Activated naive CD8-positive, alpha-beta T cell (primary cell): ENCODE measurements at regions not wholly inside any gene's neighbourhood (a gene's known extent, or its start where the extent isn't known, plus 50 kb on each side); places are given as distances from the start of the nearest gene placed in this dataset.

Source experiments
- H3K27ac Mint-ChIP-seq: one replicate; pipeline ENCODE4 v1.8.0; 2021; ENCODE audit warnings: mixed read lengths
- H3K27me3 Mint-ChIP-seq: one replicate; pipeline ENCODE4 v1.8.0; 2021; ENCODE audit warnings: mixed read lengths
- H3K36me3 Mint-ChIP-seq: one replicate; pipeline ENCODE4 v1.8.0; 2021; ENCODE audit warnings: mixed read lengths
- H3K4me1 Mint-ChIP-seq: one replicate; pipeline ENCODE4 v1.8.0; 2021; ENCODE audit warnings: low read depth, mixed read lengths
- H3K4me3 Mint-ChIP-seq: one replicate; pipeline ENCODE4 v1.8.0; 2021; ENCODE audit warnings: mild to moderate bottlenecking, mixed read lengths
- H3K9me3 Mint-ChIP-seq: one replicate; pipeline ENCODE4 v1.8.0; 2021; ENCODE audit warnings: low read depth, mixed read lengths

DNA sequence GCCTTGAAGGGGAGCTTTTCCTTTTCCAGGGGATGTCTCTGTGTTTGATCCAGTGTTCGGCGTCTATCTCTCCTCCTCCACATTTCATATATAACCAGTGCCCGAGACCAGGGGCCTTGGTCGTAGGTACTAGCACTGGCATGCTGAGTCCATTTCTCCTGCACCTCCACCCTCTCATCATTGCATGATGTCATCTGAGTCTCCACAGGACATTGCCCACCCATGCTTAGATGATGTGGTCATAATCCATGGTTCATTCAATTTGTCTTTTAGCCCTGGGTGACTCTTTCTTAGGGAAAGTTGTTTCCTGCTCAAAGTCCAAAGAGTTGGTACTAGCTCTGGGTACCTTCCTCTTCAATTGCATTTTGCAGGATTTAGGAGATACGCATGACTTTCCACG lies 328.1 kb downstream of the BCL11B start:
- Mint-ChIP-seq H3K27me3 (no peaks in the 10 kb centered on the region), H3K36me3 (no peaks in the 10 kb centered on the region), H3K4me3 (no peak overlapping the region), H3K9me3 (no peaks in the 10 kb centered on the region), H3K27ac (no peak overlapping the region), H3K4me1 (peaks cover 50% of the 10 kb centered on the region)

- Mint-ChIP-seq H3K27me3 (no peaks in the 10 kb centered on the region), H3K27ac (no peak overlapping the region), H3K4me1 (peaks cover 41% of the 10 kb centered on the region)
These were observed 327.0 kb downstream of the BCL11B start for GRCh38 chr14:98944989-98945388.

GRCh38 chr14:98945611-98946570 lies 326.1 kb downstream of the BCL11B start:
- no peaks in the 10 kb centered on the region for H3K27me3 Mint-ChIP-seq
- no peak overlapping the region for H3K27ac Mint-ChIP-seq
- no peaks in the 10 kb centered on the region for H3K36me3 Mint-ChIP-seq
- no peak overlapping the region for H3K4me3 Mint-ChIP-seq
- peaks cover 32% of the 10 kb centered on the region for H3K4me1 Mint-ChIP-seq
- no peaks in the 10 kb centered on the region for H3K9me3 Mint-ChIP-seq

More at GRCh38 chr14:98944989-98945388, 327.0 kb downstream of the BCL11B start:
- Mint-ChIP-seq H3K4me3 (no peak overlapping the region), H3K36me3 (no peaks in the 10 kb centered on the region), H3K9me3 (no peaks in the 10 kb centered on the region)

DNA sequence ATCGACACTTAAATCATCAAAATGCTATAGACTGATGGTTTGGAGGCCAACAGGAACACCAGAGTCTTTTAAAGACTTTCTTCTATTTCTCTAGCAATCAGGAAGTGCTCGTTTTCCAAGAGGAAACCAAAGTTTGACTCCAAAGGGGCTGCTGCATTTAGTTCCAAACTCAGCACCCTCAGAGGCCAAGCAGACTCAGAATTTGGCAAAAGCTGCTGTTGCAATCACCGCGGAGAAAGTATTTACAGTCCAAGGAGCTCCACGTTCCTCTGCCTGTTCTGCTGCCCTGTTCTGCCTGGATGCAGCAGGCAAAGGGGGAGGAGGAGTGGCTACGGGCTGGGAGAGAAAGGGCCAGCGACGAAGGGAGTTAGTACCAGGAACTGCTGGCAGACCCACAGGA lies 325.1 kb downstream of the BCL11B start:
- Mint-ChIP-seq H3K4me3 (no peak overlapping the region), H3K27me3 (no peaks in the 10 kb centered on the region), H3K4me1 (peaks cover 24% of the 10 kb centered on the region), H3K9me3 (no peaks in the 10 kb centered on the region), H3K27ac (no peak overlapping the region), H3K36me3 (no peaks in the 10 kb centered on the region)

GRCh38 chr14:98947911-98948595 lies 323.9 kb downstream of the BCL11B start:
- Mint-ChIP-seq H3K36me3 (no peaks in the 10 kb centered on the region), H3K27ac (no peak overlapping the region), H3K4me1 (peaks cover 20% of the 10 kb centered on the region), H3K9me3 (no peaks in the 10 kb centered on the region), H3K27me3 (no peaks in the 10 kb centered on the region), H3K4me3 (no peak overlapping the region)

DNA sequence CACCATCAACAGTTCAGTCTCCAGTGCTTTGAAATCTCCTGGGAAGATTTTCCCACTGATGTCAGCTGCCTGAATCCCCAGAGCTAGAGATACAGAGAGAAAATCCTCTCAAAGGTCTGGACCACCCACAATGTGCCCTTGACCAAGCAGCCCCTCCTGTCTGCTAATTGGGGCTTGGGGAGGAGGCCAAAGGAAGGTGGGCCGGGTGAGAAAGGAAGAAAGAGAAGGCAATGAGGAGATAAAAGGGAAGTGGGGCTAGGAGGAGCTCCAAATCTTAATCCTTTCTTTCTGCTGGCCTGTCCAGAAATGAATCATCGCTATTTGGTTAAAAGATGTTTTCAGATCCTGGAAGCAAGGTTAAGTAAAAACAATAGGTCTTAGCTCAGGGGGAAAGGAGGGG lies 322.9 kb downstream of the BCL11B start:
- no peaks in the 10 kb centered on the region for H3K9me3 Mint-ChIP-seq
- no peak overlapping the region for H3K27ac Mint-ChIP-seq
- no peak overlapping the region for H3K4me3 Mint-ChIP-seq
- peaks cover 20% of the 10 kb centered on the region for H3K4me1 Mint-ChIP-seq
- no peaks in the 10 kb centered on the region for H3K27me3 Mint-ChIP-seq
- no peaks in the 10 kb centered on the region for H3K36me3 Mint-ChIP-seq

DNA sequence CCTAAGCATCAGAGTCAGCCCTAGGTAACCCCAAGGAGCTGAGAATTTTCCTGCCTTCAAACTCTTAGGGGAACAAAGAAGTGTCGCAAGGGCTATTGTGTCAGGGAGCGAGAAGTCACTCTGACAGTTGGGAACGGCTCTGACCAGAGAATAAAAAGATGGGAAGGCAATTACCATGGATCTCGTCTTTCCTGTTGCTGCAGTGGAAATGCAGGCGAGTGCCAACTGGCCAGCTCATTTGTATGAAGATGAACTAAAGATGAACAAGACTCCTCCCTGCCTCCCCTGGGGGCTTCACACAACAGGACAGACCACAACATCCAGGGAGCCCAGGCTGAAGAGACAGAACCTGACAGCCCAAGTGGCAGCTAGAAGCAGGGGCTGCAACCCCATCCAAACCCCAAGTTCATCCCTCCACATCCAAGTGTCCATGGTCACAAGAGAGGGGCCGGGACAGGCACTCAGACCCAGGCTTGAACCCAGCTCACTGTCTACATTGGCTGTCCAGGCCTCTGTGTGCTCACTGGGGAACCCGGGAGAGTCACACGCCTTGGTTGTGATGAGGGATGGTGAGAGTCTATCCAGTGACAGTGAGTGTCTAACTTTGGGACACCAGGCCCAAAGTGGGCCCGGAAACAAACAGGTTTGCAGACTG lies 322.4 kb downstream of the BCL11B start:
- Mint-ChIP-seq H3K4me3 (no peak overlapping the region), H3K4me1 (peaks cover 20% of the 10 kb centered on the region), H3K9me3 (no peaks in the 10 kb centered on the region), H3K27me3 (no peaks in the 10 kb centered on the region), H3K36me3 (no peaks in the 10 kb centered on the region), H3K27ac (no peak overlapping the region)

GRCh38 chr14:98950353-98950895 lies 321.6 kb downstream of the BCL11B start:
- H3K4me3 Mint-ChIP-seq: no peak overlapping the region
- H3K36me3 Mint-ChIP-seq: no peaks in the 10 kb centered on the region
- H3K9me3 Mint-ChIP-seq: no peaks in the 10 kb centered on the region
- H3K4me1 Mint-ChIP-seq: peaks cover 20% of the 10 kb centered on the region
- H3K27ac Mint-ChIP-seq: no peak overlapping the region
- no peaks in the 10 kb centered on the region for H3K27me3 Mint-ChIP-seq

- Mint-ChIP-seq H3K4me3 (no peak overlapping the region), H3K27me3 (no peaks in the 10 kb centered on the region), H3K9me3 (no peaks in the 10 kb centered on the region), H3K36me3 (no peaks in the 10 kb centered on the region), H3K4me1 (peaks cover 20% of the 10 kb centered on the region), H3K27ac (no peak overlapping the region)
These were observed 321.0 kb downstream of the BCL11B start for GRCh38 chr14:98951031-98951430.

DNA sequence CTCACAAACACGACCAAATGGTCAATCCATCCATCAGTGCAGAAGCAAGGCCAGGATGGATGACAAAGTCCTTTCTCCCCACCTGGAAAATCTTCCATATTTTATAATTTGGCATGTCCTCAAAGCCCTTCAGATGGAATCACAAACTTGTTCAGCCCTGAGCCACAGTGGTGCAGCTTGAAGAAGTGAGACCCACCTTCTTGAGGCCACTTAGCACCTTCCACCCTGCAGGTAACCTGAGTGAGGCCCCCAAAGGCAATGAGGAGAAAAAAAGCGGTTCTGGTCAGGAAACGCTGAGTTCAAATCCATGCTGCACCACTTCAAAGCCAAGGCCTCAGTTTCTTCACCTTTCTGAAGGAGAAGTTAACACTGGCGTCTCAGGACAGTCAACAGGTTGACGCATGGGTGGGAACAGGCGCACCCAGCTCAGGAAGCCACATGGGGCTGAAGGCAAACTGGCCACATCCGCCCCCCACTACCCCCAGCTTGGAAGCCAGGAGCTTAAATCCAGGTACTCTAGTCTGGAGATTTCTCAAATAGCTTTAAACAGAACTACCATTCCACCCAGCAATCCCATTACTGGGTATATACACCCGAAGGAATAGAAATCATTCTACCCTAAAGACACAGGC lies 320.4 kb downstream of the BCL11B start:
- H3K36me3 Mint-ChIP-seq: no peaks in the 10 kb centered on the region
- peaks cover 20% of the 10 kb centered on the region for H3K4me1 Mint-ChIP-seq
- H3K27ac Mint-ChIP-seq: no peak overlapping the region
- H3K9me3 Mint-ChIP-seq: no peaks in the 10 kb centered on the region
- H3K27me3 Mint-ChIP-seq: no peaks in the 10 kb centered on the region
- H3K4me3 Mint-ChIP-seq: no peak overlapping the region

- no peaks in the 10 kb centered on the region for H3K9me3 Mint-ChIP-seq
- H3K36me3 Mint-ChIP-seq: no peaks in the 10 kb centered on the region
- no peaks in the 10 kb centered on the region for H3K27me3 Mint-ChIP-seq
- H3K4me3 Mint-ChIP-seq: no peak overlapping the region
- peaks cover 10% of the 10 kb centered on the region for H3K4me1 Mint-ChIP-seq
- no peak overlapping the region for H3K27ac Mint-ChIP-seq
These were observed 319.2 kb downstream of the BCL11B start for GRCh38 chr14:98952593-98953350.

DNA sequence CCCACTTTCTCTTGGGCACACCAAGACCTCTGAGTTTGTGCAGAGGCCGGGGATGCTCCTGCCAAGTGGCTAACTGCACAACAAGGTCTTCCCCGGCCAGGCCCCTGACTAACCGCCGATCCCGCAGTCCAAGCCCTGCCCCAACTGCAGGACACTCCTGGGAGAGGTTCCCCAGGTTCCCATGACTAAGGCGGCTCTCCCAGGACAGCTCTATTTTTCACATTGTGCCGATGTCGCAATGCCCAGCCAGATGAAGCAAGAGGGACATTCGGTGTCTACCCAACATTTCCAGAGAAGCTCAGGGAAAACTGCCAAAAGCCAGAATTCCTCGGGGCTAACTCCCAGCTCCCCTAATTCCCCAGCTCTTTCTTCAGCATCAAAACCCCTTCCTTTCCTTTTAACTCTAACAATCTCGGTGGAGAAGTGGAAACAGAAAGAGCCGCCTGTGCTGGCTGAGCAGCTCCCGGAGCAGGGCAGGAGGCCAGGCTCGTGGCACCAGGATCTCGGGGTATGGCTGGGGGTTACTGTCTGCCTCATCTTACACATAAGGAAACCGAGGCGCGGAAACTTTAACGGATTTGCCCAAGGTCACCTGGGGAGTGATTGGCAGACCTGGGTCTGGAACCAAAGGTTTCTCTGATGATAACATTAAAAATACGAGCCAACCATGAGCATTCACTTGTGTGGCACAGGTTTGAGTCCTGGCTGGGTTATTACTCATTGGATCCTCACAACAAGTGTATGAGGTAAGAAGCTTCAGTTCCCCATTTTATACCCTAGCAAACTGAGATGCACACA lies 318.2 kb downstream of the BCL11B start:
- Mint-ChIP-seq H3K27ac (no peak overlapping the region), H3K36me3 (no peaks in the 10 kb centered on the region), H3K4me1 (peaks cover 3% of the 10 kb centered on the region), H3K9me3 (no peaks in the 10 kb centered on the region), H3K27me3 (no peaks in the 10 kb centered on the region), H3K4me3 (no peak overlapping the region)

GRCh38 chr14:98954349-98955000 lies 317.5 kb downstream of the BCL11B start:
- H3K4me1 Mint-ChIP-seq: no peaks in the 10 kb centered on the region
- H3K9me3 Mint-ChIP-seq: no peaks in the 10 kb centered on the region
- no peak overlapping the region for H3K27ac Mint-ChIP-seq
- no peaks in the 10 kb centered on the region for H3K27me3 Mint-ChIP-seq
- no peak overlapping the region for H3K4me3 Mint-ChIP-seq
- H3K36me3 Mint-ChIP-seq: no peaks in the 10 kb centered on the region
